KG1 (cell line): ENCODE measurements at regions not wholly inside any gene's neighbourhood (a gene's known extent, or its start where the extent isn't known, plus 50 kb on each side); places are given as distances from the start of the nearest gene placed in this dataset.

ENCODE experiments used
- DNase-seq: peaks from one replicate; lab custom pipeline; 2025; lab: John Stamatoyannopoulos, UW

DNA sequence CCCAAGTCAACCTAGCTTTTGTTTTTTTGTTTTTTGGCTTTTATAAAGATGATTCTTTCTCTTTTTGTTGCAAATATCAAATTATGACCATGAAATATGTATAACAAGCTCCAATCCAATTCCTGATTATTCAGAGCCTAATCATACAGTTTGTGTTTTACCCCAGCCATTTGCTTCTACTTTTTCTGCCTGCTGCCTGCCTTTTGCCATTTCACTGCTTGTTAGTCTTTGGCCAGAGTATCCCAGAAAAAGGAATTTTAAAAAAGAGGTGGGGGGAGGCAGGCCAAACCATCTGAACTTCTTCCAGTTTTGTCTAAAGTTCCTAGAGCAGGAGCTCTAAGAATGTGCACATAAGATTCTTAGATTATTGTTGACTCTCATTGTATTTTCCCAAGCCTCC is 211.9 kb upstream of the VRK2 start:
- no peak for DNase-seq

- DNase-seq = no peak
These were observed 204.1 kb upstream of the VRK2 start for GRCh38 chr2:57842531-57842930.

DNA sequence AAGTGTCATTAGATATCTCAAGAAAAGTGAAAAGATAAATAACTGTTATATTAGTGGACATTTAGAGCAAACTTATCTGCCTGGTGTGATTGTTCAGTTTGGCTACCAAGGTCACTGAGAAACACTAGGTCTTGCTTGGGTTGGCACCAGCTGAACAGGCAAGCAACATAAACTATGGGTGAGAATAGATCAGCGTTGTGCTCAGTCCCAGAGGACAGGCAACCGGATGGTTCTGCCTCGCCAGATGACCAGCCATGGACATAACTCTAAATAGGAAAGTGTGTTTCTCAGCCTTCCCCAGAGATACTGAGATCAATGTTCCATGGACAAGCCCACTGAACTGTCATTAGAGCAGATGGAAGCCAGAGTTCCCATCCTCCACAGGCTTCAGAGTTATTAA is 203.4 kb upstream of the VRK2 start:
- no peak for DNase-seq

GRCh38 chr2:57848723-57849122 is 197.9 kb upstream of the VRK2 start:
- DNase-seq = no peak

GRCh38 chr2:57849843-57850242 is 196.8 kb upstream of the VRK2 start:
- no peak for DNase-seq

DNA sequence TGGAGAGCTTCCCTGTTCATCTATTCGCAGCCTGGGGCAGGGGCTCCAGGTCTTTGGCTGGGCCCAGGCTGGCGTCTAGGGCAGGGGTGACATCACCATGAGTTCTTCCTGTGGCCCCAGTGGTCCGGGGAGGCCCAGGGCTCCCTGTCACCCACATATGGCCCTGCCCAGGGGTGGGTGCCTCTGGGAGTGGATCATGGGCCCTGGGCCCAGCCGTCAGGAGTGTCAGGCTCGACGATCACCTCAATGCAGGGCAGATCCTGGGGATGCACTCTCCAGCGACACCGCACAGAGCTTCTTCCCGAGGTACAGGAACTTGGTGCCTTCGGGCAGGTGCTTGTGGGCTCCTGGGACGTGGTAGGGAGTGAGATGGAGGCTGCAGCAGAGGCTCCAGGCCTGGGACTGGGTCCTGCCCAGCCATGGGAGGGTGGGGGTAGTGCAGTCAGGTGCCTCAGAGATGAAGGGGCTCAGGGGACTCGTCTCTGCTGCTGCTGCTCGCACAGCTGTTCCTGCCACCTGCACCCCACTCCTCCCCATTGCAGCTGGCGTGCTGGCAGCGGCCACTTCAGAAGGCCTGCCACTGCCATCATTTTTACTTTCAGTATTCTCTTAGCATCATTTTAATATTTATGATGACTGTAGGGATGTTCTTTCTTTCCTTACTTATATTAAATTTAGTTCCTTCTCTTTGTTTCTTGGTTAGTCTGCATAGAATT is 196.0 kb upstream of the VRK2 start:
- DNase-seq = no peak

GRCh38 chr2:57855212-57855611 is 191.4 kb upstream of the VRK2 start:
- DNase-seq = no peak

- DNase-seq = no peak
These were observed 186.9 kb upstream of the VRK2 start for GRCh38 chr2:57859755-57860154.

GRCh38 chr2:57862153-57862552 is 184.5 kb upstream of the VRK2 start:
- no peak for DNase-seq

DNA sequence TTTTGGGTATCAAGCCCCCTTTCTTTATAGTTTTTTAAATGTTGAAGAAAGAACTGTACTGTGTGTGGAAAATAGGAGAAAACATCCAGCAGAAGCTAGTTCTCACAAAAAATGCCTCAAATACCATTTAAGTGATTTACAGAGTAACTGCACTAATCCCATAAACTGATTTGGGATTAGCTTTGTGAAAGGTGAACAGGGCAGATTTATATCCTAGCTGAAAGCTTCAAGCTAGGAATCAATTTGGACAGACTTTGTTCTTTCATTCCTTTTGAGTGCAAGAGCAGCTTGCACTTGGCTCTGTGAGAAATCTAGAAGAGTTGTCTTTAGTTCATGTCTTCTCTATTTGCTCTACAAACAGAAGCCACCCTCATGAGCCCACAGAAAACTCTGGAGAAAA is 183.9 kb upstream of the VRK2 start:
- DNase-seq = no peak

DNA sequence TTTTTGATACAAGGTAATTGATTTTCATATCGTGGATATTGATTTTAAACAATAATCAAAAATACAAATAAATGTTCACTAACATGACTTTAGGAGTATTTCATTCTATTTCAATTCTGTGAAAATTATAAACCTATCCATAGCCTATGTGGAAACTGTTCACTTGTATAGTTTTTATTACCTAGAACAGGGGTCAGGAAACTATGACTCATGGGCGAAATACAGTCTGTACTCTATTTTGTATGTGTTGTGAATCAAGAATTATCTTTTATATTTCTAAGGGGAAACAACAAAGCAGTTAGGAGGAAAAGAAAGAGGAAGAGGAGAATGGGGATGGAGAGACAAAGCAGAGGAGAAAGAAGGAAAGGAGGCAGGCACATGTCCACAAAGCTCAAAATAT is 181.7 kb upstream of the VRK2 start:
- DNase-seq = no peak

DNA sequence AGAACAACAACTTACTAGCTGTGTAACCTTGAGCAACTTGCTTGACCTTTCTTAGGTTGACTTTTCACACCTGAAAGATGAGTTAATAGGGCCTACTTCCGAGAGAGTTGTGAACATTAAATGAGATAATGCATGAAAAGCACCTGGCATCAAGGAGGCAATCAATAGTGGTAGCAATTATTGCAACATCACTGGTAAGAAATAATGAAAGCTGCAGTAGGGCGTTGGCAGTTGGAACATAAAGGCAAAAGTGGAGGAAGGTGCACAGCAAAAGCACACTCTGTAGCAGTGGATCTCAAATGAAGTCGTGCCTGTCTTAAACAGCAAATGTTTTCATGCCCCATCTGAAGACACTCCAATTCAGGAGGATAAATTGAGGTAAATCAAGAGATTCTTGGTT is 178.9 kb upstream of the VRK2 start:
- no peak for DNase-seq

DNA sequence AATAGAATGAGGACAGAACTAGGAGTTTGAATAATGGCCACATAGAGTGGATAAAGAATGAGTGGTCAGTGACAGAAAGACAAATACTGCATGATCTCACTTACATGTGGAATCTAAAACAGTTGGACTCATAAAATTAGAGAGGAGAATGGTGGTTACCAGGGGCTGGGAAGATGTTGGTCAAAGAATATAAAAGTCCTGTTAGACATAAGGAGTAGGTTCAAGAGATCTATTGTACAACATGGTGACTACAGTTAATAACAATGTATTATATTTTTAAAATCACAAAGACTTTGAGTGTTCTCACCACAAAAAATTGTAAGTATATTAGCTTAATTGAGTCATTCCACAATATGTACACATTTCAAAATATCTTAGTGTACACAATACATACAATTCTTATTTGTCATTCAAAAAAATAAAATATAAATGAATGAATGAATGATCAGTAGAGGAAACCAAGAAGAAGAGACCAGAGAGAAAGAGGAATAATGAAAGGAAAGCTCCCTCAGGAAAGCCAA is 177.9 kb upstream of the VRK2 start:
- DNase-seq = no peak

GRCh38 chr2:57869758-57870344 is 176.8 kb upstream of the VRK2 start:
- DNase-seq = no peak

DNA sequence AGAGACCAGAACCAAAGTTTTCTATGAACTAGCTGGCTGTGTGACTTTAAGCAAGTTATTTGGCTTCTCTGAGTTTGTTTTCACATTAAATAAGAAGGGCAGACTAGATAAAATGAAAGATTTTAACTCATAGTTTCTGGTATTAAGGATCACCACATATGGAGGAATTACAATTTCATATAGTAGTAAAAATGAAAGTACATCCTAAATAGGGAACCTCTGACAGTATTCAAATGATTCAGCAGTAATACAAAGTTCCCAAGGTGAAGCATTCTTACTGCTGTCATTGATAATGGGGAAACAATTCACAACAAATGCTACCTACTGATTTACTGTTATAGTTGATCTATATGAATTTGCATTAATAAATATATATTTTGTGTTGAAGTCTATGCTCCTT is 170.3 kb upstream of the VRK2 start:
- DNase-seq = no peak

DNA sequence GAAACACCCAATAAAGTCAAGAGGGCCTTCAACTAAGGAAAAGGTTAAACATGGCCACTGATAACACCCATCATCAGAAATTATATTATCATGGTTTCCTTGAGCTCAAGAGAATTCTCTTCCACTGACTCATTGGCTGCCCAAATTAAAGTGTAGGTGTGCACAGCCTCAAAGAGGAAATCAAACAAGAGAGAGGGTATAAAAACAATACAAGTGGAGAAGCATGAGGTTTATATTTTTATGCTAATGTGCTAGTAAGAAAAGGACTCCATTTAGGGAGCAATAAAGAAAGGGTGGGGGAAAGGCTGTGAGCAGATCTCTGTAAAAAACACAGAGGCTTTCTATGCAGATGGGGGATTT is 168.8 kb upstream of the VRK2 start:
- DNase-seq = no peak

DNA sequence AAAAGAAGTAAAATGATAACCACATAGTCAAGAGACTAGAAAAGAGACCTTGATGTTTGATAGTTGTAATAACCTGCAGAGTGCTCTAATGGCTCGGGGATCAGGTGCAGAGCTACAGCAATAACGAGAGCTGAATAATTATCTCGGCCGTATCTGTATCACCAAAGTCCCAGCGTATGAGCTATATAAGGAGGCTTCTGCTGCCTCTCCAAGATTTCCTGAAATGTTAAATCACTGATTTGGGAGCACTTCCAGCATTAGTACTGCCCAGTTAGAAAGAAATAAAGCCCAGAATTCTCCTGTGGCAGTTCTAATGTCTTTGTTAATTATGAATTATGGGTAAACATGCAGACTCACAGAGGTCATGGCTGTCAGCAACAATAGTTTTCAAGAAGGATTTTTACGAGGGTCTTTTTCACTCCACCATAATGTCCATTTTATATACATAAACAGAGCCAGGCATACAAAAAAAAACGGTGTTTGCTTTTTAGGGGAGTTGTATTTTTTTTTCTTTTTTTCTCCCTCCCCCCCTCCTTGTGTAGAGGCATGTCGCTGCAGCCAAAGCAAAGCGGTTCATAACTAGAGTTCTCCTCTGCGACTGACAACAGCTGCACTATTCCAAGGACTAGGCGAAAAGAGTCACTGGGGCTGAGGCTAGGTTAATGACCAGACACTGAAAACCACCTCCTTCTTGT is 168.3 kb upstream of the VRK2 start:
- DNase-seq = no peak

DNA sequence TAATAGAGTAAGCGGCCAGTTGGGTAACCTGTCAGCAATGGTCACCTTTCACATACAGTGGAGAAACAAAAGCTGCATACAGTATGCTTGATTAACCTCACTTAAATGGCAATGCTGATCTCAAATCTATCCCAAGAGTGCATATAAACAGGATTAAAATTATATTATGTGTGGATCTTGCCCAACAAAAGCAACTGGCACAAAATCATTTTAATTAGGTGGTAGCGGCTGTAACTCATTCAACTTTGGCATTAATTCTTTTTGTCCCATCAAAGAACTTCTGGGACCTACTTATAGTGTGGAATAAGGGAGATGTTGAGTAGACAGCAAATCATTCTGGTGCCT is 167.8 kb upstream of the VRK2 start:
- no peak for DNase-seq

DNA sequence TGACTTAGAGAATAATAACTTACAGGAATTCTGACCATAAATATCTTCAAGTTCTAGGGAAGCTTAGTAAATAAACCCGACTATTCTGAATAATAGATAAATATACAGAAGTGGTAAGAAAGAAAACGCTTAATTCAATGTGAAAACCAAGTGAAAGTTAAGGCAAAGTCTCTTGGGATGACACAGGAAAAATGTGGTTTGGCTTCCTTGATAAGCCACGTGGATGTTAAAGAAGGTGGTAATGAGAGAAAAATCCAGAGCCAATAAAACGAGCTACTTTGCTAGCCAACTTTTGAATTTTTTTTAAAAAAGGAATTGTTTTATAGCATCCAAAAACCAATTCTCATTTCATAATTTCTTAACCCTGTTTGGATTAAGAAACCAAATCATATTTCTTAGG is 166.2 kb upstream of the VRK2 start:
- DNase-seq = no peak

DNA sequence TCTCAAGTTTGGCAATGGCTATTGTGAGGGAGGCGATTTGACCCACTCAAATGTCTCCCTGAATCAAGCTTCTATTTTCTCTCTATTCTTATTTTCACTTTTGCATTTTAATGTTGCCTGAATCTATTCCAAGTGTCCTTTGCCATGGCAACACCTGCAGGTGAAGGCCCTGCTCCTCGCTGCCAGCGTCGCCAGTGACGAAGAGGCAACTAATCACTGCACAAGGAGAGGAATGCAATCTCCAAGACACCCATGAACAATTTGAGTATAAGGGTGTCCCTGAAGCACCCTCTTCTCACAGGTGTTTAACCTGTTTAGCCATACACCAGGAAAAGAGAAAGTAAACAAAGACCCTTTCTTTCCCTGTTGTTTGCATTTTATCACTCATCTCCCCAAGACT is 165.6 kb upstream of the VRK2 start:
- DNase-seq = no peak

- no peak for DNase-seq
These were observed 164.4 kb upstream of the VRK2 start for GRCh38 chr2:57881998-57882888.

DNA sequence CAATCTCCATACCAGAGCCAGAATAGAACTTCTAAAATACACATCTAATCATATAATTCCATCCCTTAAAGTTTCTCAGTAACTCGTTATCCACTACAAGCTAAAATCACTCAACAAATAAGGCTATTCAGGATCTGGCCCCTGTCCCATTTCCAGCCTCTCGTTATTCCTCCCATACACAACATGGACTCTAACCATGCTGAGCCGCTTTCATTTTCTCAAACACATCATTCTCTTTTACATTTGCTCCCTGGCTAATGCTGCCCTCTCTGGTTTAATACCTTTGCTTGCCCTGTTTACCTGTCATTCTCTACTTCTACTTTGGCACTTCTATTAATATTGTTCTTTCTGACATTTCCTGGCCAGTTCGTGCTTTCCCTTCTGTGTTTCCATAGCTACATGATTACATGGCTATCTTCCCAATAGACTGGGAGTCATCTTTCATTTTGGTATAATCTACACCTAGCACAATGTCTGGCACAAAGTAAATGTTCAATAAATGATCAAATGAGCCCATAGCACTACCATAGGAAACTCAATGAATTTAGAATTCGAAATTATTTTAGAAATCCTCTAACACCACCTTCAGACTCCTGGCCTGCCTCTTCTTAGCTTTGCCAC is 163.6 kb upstream of the VRK2 start:
- DNase-seq = no peak
